GM18907 (cell line): ENCODE measurements at regions not wholly inside any gene's neighbourhood (a gene's known extent, or its start where the extent isn't known, plus 50 kb on each side); places are given as distances from the start of the nearest gene placed in this dataset.

ENCODE experiments used
- ATAC-seq: cut with Tn5 transposase; IDR thresholded peaks from one replicate; pipeline ENCODE4 v1.9.1; 2021; ENCODE audit warnings: mild to moderate bottlenecking, moderate library complexity; ENCODE audit not compliant: unreplicated experiment

- no peak for ATAC-seq
These were observed 2086.8 kb downstream of the ARAP2 start for GRCh38 chr4:34157547-34157946.

GRCh38 chr4:34158878-34159277 lies 2085.4 kb downstream of the ARAP2 start:
- ATAC-seq, result no peak

GRCh38 chr4:34170946-34171345 lies 2073.4 kb downstream of the ARAP2 start:
- ATAC-seq, result no peak

- no peak for ATAC-seq
These were observed 2067.7 kb downstream of the ARAP2 start for GRCh38 chr4:34176609-34177008.

DNA sequence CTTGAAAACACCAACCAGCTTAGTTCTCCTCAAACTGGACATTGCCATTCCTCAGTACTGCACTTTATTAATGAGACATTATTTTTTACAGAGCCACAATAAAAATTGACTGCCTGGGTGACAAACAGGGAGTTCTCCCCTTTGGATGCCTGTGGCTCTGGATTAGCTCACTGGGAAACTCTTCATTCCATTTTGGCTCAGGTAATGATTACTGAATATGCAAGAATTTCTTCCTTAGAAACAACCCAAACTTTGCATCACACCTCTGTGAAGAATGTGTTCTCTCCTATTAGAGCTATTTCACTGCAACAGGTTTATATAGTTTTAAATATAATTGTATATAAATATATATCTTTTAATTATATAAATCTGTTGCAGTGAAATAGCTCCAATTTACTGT lies 2065.8 kb downstream of the ARAP2 start:
- ATAC-seq, result no peak

GRCh38 chr4:34181311-34181841 lies 2062.9 kb downstream of the ARAP2 start:
- ATAC-seq, result no peak

DNA sequence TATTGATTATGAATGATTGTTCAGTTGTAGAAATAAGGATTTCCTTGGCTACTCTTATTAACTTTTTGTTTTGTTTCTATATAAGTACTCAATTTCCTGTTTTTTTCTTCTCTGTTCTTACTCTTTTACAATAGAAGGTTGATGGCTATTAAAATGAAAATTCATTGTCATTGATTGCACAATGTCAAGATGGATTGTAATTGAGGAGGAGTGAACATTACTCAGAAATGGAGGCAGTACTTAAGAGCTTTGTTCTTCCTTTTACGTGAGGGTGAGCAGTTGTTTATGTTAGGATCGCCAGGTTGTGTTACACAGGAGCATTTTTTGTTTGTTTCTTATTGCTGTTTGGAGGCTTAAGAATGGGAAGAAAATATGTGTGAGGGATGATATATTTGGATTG lies 2062.4 kb downstream of the ARAP2 start:
- ATAC-seq, result no peak

- no peak for ATAC-seq
These were observed 2062.0 kb downstream of the ARAP2 start for GRCh38 chr4:34182306-34182705.

DNA sequence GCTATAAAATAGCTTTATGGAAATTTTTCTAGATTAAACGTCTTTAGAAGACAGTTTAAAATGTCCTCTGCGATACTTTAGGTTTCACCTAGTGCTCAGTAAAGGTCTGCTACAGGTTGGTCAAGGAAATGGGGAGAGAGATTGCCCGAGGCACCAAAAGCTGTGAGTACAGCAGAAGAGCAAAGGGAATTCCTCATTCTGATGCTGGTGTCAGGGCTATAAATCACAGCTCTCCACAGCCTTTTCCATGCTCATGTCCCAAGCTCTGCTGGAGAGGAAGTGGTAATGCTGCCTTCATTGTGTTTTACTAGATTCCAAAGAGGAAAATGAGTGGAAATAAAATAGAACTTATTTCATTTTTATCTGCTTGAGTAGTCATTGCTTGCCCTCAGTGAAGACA lies 2060.4 kb downstream of the ARAP2 start:
- ATAC-seq, result no peak

DNA sequence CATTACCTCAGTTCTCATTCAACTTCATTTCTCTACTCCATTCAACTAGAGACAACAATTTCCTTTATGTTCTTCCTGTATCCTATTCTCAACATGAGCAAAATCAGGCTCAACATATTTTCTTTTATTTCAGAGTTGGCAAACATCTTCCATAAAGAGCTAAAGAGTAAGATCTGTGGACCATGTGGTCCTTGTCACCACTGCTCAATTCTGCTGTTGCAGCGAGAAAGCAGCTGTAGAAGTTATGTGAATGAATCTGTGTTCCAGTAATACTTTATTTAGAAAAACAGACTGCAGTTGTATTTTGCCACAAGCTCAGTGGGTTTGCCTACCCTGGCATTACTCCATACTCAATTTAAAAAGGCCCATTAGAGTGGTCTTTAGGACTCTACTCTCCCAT lies 2057.3 kb downstream of the ARAP2 start:
- ATAC-seq, result no peak

DNA sequence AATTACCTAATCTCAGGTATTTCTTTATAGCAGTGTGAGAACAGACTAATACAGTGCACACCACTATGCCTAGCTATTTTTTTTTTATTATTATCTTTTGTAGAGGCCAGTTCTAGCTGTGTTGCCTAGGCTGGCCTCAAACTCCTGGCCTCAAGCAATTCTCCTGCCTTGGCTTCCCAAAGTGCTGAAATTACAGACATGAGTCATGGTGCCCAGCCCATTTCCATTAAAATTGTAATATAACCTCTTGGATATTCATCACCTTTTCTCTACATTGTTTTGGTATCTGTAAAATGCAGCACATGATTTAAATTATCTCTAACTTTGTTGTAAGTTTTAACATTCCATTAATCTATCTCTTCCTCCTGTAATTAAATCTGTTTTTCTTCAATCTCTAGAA lies 2052.9 kb downstream of the ARAP2 start:
- ATAC-seq, result no peak

DNA sequence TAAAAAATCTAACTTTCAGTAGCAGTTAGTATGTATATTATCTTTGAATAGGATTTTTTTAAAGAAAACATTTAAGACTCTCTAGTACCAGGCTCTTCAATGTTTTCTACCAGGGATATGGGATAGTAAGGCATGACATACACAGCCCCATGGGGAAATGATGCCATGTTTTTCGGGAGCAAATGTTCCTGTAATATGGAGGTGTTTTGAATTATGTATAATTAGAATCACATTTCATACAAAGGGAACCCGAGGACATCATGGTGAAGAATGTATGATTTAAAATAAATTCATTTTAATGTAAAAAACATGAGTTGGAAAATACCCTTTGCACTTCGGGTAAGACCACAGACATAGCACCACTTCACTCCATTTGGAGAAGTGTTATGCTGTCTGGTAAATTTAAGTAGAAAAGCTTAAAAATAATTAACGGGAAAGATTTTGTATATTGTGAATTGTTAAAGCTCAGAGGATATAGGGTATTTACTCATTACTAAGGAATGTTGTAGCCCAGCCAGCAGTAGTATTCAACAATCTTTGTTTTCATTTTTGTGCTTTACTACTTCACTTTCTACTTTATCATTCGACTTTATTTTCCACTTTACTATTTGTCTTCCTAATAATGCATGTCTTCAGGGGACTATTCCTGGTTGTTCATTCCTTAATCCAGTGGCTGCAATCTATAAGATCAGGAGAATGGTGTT lies 2050.7 kb downstream of the ARAP2 start:
- no peak for ATAC-seq

DNA sequence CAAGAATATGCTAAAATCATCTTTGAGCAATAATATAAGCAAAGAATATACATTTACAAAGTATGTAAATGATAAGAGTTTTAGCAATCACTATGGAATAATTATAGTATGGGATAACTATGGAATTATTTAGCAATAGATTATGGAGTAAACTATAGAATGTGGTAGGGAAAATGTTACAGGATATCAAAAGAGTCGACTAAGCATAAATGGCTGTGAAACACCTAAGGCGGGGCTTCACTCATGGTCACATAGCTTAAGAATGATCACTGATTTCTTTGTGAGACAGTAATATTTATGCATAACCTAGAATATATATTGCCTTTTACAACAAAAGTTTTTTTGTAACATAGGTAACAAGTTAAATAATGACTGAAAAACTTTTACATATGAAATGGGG lies 2049.7 kb downstream of the ARAP2 start:
- no peak for ATAC-seq

- ATAC-seq, result no peak
These were observed 2047.9 kb downstream of the ARAP2 start for GRCh38 chr4:34196375-34196774.

DNA sequence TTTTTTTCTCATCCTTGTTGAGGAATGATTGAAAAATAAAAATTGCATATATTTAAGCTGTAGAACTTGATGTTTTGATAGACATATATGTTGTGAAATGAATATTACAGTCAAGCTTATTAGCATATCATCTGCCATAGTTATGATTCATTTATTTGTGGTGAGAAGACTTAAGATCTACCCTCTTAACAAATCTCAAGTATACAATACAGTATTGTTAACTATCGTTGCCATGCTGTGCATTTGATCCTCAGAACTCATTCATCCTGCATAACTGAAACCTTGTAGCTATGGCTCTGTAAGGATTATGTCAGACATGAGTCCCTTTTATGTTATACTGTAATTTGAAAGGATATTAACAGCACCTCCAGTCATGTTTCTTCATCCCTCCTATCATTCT lies 2045.3 kb downstream of the ARAP2 start:
- ATAC-seq, result no peak

DNA sequence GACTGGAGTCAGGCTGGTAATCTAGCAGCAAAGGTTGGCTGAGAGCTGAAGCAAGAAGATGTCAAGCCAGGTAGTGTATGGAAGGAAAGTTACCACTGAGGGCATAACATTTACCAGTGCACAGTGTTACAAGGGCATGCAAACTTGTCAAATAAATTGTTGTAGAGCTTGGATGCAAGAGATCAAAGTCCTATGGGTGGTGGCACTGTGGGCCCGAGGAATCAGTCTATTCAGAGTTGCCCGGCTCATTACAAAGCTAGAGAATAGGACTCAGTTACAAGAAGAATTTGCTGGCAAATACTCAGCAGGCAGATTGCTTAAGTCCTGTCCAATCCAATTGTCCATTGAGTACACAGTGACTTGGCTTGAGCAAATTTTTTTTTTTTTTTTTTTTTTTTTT lies 2043.8 kb downstream of the ARAP2 start:
- ATAC-seq, result no peak

DNA sequence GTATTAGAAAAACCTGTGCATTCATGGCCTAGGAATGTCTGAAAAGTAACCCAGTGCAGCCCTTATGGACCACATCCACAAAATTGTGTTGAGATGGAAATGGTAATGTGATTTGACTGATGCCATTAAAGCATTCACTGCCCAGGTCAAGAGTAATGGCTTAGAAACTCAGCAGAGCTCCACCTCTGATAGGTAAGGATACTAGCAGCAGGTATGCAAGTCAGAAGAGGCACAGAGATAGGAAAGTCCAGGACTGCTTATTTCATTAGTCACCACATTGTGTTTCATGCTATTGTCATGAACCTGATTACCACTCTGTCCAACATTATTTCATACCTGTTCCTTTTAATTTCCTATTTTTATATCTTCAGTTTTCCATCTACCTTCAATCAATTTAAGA lies 2042.2 kb downstream of the ARAP2 start:
- ATAC-seq, result no peak

- ATAC-seq, result no peak
These were observed 2023.7 kb downstream of the ARAP2 start for GRCh38 chr4:34220601-34221000.

DNA sequence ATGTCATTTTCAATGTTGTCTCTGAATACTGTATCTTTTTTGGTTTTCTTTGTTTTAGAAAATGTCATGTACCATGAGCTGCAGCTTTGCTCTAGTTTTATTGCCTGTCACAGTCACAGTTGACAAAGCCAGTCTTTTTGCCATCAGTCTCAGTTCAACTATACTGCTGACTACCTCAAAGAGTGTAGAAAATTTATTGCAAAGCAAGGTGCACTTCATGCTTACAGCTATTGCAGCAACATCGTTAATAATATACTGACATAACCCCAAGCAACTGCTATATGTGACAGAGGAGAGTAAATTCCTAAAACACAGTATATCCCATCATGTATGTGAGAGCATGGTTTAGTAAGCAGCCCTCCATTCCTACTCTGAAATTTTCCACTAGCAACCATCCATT lies 2022.3 kb downstream of the ARAP2 start:
- ATAC-seq, result no peak

DNA sequence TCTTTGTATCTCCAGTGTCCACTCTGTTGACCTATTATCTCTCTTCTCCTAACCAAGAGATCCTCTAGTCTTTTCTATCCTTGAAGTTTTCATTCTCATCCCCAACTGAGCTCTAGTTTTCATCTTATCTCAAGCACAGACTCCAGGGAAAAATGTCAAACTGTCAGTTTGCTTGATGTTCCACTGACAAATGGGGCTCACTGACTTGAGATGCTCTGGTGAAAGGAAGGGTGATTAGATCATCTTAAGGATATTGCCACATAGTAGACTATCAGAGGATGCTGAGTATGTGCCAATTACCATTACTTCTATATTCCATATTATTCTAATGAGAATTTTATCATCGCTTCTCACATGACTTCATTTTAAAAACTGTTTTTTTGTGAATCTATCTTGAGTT lies 2008.2 kb downstream of the ARAP2 start:
- no peak for ATAC-seq

- ATAC-seq, result no peak
These were observed 1999.0 kb downstream of the ARAP2 start for GRCh38 chr4:34245276-34245675.

DNA sequence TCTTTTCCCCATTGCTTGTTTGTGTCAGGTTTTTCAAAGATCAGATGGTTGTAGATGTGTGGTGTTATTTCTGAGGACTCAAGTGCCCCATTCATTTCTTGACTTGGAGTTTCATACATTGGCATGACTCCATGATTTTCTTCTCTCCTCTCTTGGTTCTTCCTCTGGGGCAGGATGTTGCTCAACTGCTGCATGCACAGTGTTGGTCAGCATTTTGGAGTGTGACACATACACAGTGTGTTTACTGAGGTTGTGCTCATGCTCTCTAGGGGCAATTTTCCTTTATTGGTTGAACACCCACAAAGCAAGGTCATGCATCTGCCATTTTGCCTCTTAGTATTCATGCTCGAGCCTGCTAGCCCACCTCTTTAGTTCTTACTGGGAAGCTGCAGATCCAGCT lies 1993.8 kb downstream of the ARAP2 start:
- no peak for ATAC-seq

DNA sequence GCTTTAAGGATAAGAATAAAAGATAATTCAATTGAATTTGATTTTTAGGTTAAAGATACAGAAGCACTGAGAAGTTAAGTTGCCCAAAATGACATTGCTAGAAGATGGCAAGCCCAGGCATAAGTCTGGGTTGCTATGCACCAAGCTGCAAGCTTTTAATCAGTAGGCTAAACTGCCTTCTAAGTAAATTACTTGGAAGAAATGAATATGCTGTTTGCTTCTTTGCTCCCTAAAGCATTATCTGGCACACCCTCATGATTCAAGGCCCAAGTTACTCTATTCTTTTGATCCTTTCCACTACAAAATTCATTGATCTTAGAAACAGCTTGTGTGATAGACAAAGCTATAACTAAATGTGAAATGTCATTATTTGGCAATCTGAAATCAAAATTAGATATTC lies 1991.1 kb downstream of the ARAP2 start:
- ATAC-seq, result no peak
